Testis (tissue), 2 donors: ENCODE measurements at regions not wholly inside any gene's neighbourhood (a gene's known extent, or its start where the extent isn't known, plus 50 kb on each side); places are given as distances from the start of the nearest gene placed in this dataset.

Source experiments
- POLR2A ChIP-seq: fragments of 450-650 bp; IDR thresholded peaks from one replicate; pipeline ENCODE4 v1.6.1; 2017; ENCODE audit warnings: antibody characterized with exemption, mild to moderate bottlenecking, moderate library complexity
- TF ChIP-seq, protein P1 (sequence below), 3 experiments: fragments of 450-650 bp in 2 of 3; fragments of 200-600 bp in 1 of 3; sonication (generic) in 1 of 3; IDR thresholded peaks; one replicate each; pipeline ENCODE4 v1.5.1; 2016 to 2019; ENCODE audit warnings: antibody characterized with exemption in 3 of 3, mild to moderate bottlenecking in 2 of 3, moderate library complexity in 1 of 3

DNA sequence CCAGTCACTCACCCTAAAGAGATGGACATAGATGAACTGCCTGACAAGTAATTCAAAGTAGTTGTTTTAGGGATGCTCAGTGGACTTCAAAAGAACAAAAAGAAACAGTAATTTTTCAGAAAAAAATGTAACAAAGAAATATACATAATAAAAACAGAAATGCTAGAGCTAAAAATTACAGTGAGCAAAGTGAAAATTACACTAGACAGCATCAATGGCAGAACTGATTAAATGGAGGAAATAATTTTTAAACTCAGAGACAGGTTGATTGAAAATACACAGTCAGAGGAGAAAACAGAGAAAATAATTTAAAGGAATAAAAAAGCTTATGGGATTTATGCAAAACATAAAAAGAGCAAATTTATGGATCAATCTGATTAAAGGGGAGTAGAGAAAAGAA lies 1968.4 kb downstream of the EFNA5 start:
- TF ChIP-seq, protein P1, sequence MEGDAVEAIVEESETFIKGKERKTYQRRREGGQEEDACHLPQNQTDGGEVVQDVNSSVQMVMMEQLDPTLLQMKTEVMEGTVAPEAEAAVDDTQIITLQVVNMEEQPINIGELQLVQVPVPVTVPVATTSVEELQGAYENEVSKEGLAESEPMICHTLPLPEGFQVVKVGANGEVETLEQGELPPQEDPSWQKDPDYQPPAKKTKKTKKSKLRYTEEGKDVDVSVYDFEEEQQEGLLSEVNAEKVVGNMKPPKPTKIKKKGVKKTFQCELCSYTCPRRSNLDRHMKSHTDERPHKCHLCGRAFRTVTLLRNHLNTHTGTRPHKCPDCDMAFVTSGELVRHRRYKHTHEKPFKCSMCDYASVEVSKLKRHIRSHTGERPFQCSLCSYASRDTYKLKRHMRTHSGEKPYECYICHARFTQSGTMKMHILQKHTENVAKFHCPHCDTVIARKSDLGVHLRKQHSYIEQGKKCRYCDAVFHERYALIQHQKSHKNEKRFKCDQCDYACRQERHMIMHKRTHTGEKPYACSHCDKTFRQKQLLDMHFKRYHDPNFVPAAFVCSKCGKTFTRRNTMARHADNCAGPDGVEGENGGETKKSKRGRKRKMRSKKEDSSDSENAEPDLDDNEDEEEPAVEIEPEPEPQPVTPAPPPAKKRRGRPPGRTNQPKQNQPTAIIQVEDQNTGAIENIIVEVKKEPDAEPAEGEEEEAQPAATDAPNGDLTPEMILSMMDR (IDR thresholded peaks at IDR 0.05), result no peak
- TF ChIP-seq POLR2A, result no peak
